HepG2 (cell line): ENCODE measurements at regions not wholly inside any gene's neighbourhood (a gene's known extent, or its start where the extent isn't known, plus 50 kb on each side); places are given as distances from the start of the nearest gene placed in this dataset.

ENCODE experiments used
- ATAC-seq: fragments of 200-7000 bp; cut with Tn5 transposase; 3 replicates; pipeline ENCODE4 v1.9.1; 2020; ENCODE audit warnings: mild to moderate bottlenecking, moderate library complexity
- BruUV-seq: library from RNA; stranded (reverse); fragments of 400-500 nt; replicated peaks from 2 replicates; lab custom pipeline; 2021; lab: Mats Ljungman, UMichigan
- CTCF ChIA-PET: fragments of 300-600 bp; formaldehyde crosslinking; extraction: SDS; loops from one replicate; lab custom pipeline; 2021; ENCODE audit warnings: low total read pairs, inconsistent platforms, low intra/inter-chr PET ratio; lab: Yijun Ruan, JAX
- POLR2A ChIA-PET: fragments of 350-600 bp; sonication (Branson Sonifier 250); formaldehyde crosslinking; loops from one replicate; lab custom pipeline; 2020; ENCODE audit warnings: antibody characterized with exemption, inconsistent platforms; lab: Yijun Ruan, JAX
- DNase-seq: peaks from one replicate; pipeline ENCODE4 v3.0.0-alpha.2; 2015; ENCODE audit warnings: low spot score
- FAIRE-seq: peaks from 3 replicates; lab custom pipeline; 2011; peaks lifted over from hg19 to GRCh38; lab: Jason Lieb, UNC
- H2AFZ ChIP-seq: one replicate; pipeline ENCODE4 v1.6.1; 2011; ENCODE audit warnings: low read length, inconsistent platforms
- H3K27ac ChIP-seq: fragments of 300-600 bp; 3 replicates; pipeline ENCODE4 v1.8.0; 2011; ENCODE audit warnings: mixed run types, mild to moderate bottlenecking, mixed read lengths, low read length, inconsistent platforms; ENCODE audit not compliant: insufficient read depth; ENCODE audit errors: extremely low read length
- H3K27me3 ChIP-seq, 2 experiments: fragments of 200-600 bp in 1 of 2; 2 replicates in 1 of 2; 3 replicates in 1 of 2; pipeline versions ENCODE4 v1.6.0 to v1.8.0; 2011; ENCODE audit warnings: low read length in 2 of 2, mild to moderate bottlenecking in 2 of 2, moderate library complexity in 2 of 2, inconsistent platforms in 1 of 2; ENCODE audit not compliant: insufficient read depth in 2 of 2, control insufficient read depth in 1 of 2
- H3K36me3 ChIP-seq, 2 experiments: fragments of 200-600 bp in 1 of 2; replicated peaks in 1 of 2; 2 replicates in 1 of 2; 3 replicates in 1 of 2; pipeline versions ENCODE4 v1.5.1 to v1.8.0; 2011; ENCODE audit warnings: low read length in 2 of 2, inconsistent platforms in 1 of 2; ENCODE audit not compliant: insufficient read depth in 2 of 2, control insufficient read depth in 1 of 2
- H3K4me1 ChIP-seq: 2 replicates; pipeline ENCODE4 v1.5.1; 2012; ENCODE audit warnings: low read length, inconsistent platforms; ENCODE audit not compliant: insufficient read depth
- H3K4me2 ChIP-seq: 2 replicates; pipeline ENCODE4 v1.6.0; 2011; ENCODE audit warnings: low read depth, low read length, inconsistent platforms
- H3K4me3 ChIP-seq, 3 experiments: fragments of 200-600 bp in 1 of 3; sonication (generic), shearing (Covaris generic) in 1 of 3; replicated peaks in 1 of 3; 2 replicates each; pipeline ENCODE4 v1.5.1; 2011 to 2016; ENCODE audit warnings: low read length in 3 of 3, inconsistent platforms in 2 of 3, low read depth in 2 of 3, mild to moderate bottlenecking in 2 of 3, control low read depth in 1 of 3, mixed read lengths in 1 of 3; ENCODE audit not compliant: insufficient read depth in 1 of 3
- H3K79me2 ChIP-seq: one replicate; pipeline ENCODE4 v1.6.1; 2011; ENCODE audit warnings: low read length, inconsistent platforms; ENCODE audit not compliant: insufficient read depth
- H3K9ac ChIP-seq: 2 replicates; pipeline ENCODE4 v1.6.0; 2011; ENCODE audit warnings: mild to moderate bottlenecking, low read depth, low read length, inconsistent platforms; ENCODE audit not compliant: insufficient read depth
- H3K9me3 ChIP-seq: 2 replicates; pipeline ENCODE4 v1.5.1; 2012; ENCODE audit warnings: mild to moderate bottlenecking, low read length
- H4K20me1 ChIP-seq: 2 replicates; pipeline ENCODE4 v1.6.0; 2011; ENCODE audit warnings: inconsistent platforms, mild to moderate bottlenecking, low read length, moderate library complexity; ENCODE audit not compliant: insufficient read depth
- GATA4 ChIP-seq: sonication (generic); IDR thresholded peaks from 2 replicates; pipeline ENCODE4 v1.6.1; 2016; ENCODE audit warnings: antibody characterized with exemption, low read depth, borderline replicate concordance
- HIVEP1 ChIP-seq: sonication (generic); formaldehyde crosslinking; IDR thresholded peaks from 2 replicates; pipeline ENCODE4 v1.4.0; 2020; ENCODE audit warnings: mild to moderate bottlenecking, missing genetic modification reagents
- ISL2 ChIP-seq: sonication (generic); formaldehyde crosslinking; IDR thresholded peaks from 2 replicates; pipeline ENCODE4 v1.5.0; 2020; ENCODE audit warnings: missing genetic modification reagents
- KDM3A ChIP-seq: IDR thresholded peaks from 2 replicates; pipeline ENCODE4 v1.6.1; 2018; ENCODE audit warnings: low read depth, missing compliant biosample characterization
- MXI1 ChIP-seq: IDR thresholded peaks from 3 replicates; pipeline ENCODE4 v1.6.1; 2012; ENCODE audit warnings: low read depth, low read length, inconsistent platforms, borderline replicate concordance
- PAWR ChIP-seq: sonication (generic); formaldehyde crosslinking; IDR thresholded peaks from 2 replicates; pipeline ENCODE4 v1.4.0; 2020; ENCODE audit warnings: missing genetic modification reagents, mild to moderate bottlenecking, borderline replicate concordance
- PBX3 ChIP-seq: sonication (generic); formaldehyde crosslinking; IDR thresholded peaks from 2 replicates; pipeline ENCODE4 v1.8.1; 2023; ENCODE audit warnings: missing genetic modification reagents, inconsistent platforms, borderline replicate concordance
- POLR2AphosphoS5 ChIP-seq: IDR thresholded peaks from 2 replicates; pipeline ENCODE4 v1.6.1; 2012; ENCODE audit warnings: low read depth, low read length
- PPARG ChIP-seq: conservative IDR thresholded peaks from 2 replicates; pipeline ENCODE4 v1.6.1; 2016; ENCODE audit warnings: missing biosample characterization, missing genetic modification reagents
- SIN3B ChIP-seq: fragments of 150-350 bp; IDR thresholded peaks from 2 replicates; pipeline ENCODE4 v1.6.1; 2014; ENCODE audit warnings: low read length
- SMARCE1 ChIP-seq: fragments of 450-650 bp; IDR thresholded peaks from 2 replicates; pipeline ENCODE4 v1.6.1; 2017; ENCODE audit warnings: borderline replicate concordance
- TBP ChIP-seq: sonication (generic); formaldehyde crosslinking; IDR thresholded peaks from 2 replicates; pipeline ENCODE4 v1.5.0; 2020; ENCODE audit warnings: missing genetic modification reagents
- ZBTB14 ChIP-seq: sonication (generic); formaldehyde crosslinking; IDR thresholded peaks from 2 replicates; pipeline ENCODE4 v1.4.0; 2020; ENCODE audit warnings: missing genetic modification reagents
- ZFAT ChIP-seq: sonication (generic); formaldehyde crosslinking; conservative IDR thresholded peaks from 2 replicates; pipeline ENCODE4 v1.8.1; 2023; ENCODE audit warnings: missing genetic modification reagents, inconsistent platforms
- ZMYM4 ChIP-seq: sonication (generic); formaldehyde crosslinking; IDR thresholded peaks from 2 replicates; pipeline ENCODE4 v1.8.1; 2023; ENCODE audit warnings: mild to moderate bottlenecking, missing genetic modification reagents
- ZNF180 ChIP-seq: sonication (generic); formaldehyde crosslinking; IDR thresholded peaks from 2 replicates; pipeline ENCODE4 v1.4.0; 2020; ENCODE audit warnings: low read depth, missing genetic modification reagents, borderline replicate concordance
- ZNF264 ChIP-seq: sonication (generic); formaldehyde crosslinking; IDR thresholded peaks from 2 replicates; pipeline ENCODE4 v1.4.0; 2020; ENCODE audit warnings: missing genetic modification reagents
- ZNF296 ChIP-seq: sonication (generic); formaldehyde crosslinking; conservative IDR thresholded peaks from 2 replicates; pipeline ENCODE4 v1.5.0; 2020; ENCODE audit warnings: mild to moderate bottlenecking, missing genetic modification reagents
- ZNF34 ChIP-seq: sonication (generic); formaldehyde crosslinking; IDR thresholded peaks from 2 replicates; pipeline ENCODE4 v1.4.0; 2020; ENCODE audit warnings: mild to moderate bottlenecking, missing genetic modification reagents, borderline replicate concordance
- ZNF572 ChIP-seq: sonication (generic); formaldehyde crosslinking; IDR thresholded peaks from 2 replicates; pipeline ENCODE4 v1.5.1; 2020; ENCODE audit warnings: mild to moderate bottlenecking, missing genetic modification reagents
- WGBS: methylation state at CpG from one replicate; pipeline ENCODE4 v1.1.6; 2017; ENCODE audit warnings: low lambda C conversion rate; 5-methylcytosine and 5-hydroxymethylcytosine counted together
- in situ Hi-C: cut with HindIII; loops from 2 replicates; pipeline ENCODE4 v1.10.0; 2017; ENCODE audit warnings: low pct_unique_long_range_greater_than_20kb; ENCODE audit not compliant: extremely low pct_ligation_motif_present
- intact Hi-C: fragments of 100-400 bp; cut with micrococcal nuclease; formaldehyde crosslinking; loops from one replicate; pipeline ENCODE4 v1.10.0; 2022; ENCODE audit not compliant: unreplicated experiment

- no peak for TF ChIP-seq GATA4
- no peak for TF ChIP-seq PBX3 (CRISPR knock-in tag)
- no peak for TF ChIP-seq PAWR
- TF ChIP-seq ZNF572 = no peak
- TF ChIP-seq ZNF296 = no peak
- TF ChIP-seq HIVEP1 (CRISPR knock-in tag) = no peak
- TF ChIP-seq ZFAT (CRISPR knock-in tag) = no peak
- no peak for TF ChIP-seq ZNF264 (CRISPR knock-in tag)
- no peak for TF ChIP-seq ZBTB14 (CRISPR knock-in tag)
- TF ChIP-seq SMARCE1 = no peak
- TF ChIP-seq MXI1 = no peak
- TF ChIP-seq SIN3B = no peak
- no peak for TF ChIP-seq POLR2AphosphoS5
- no peak for TF ChIP-seq ZNF34 (CRISPR knock-in tag)
- no peak for TF ChIP-seq ZMYM4 (CRISPR knock-in tag)
- no peak for TF ChIP-seq PPARG (CRISPR knock-in tag)
- no peak for TF ChIP-seq ISL2 (CRISPR knock-in tag)
- no peak for TF ChIP-seq TBP (CRISPR knock-in tag)
- no peak for TF ChIP-seq KDM3A (CRISPR knock-in tag)
- TF ChIP-seq ZNF180 = no peak
- CTCF ChIA-PET = interaction anchor here (1.5 kb wide), 1 partner anchor 493 kb away, joined by 4 read pairs; no protein-coding TSS in a partner anchor
- H3K9me3 ChIP-seq = no peaks in the 10 kb centered on the region
- H3K79me2 ChIP-seq = no peaks in the 10 kb centered on the region
- 36% methylated on average over 11 of the region's 15 CpGs for WGBS
- no peak overlapping the region for H3K4me2 ChIP-seq
- BruUV-seq = no TSS peak
- H3K36me3 ChIP-seq = no peaks in the 10 kb centered on the region
- intact Hi-C loops = no loop called here
- POLR2A ChIA-PET = no interaction called here
- no peak overlapping the region for H3K27ac ChIP-seq
- H3K9ac ChIP-seq = no peak overlapping the region
- H2AFZ ChIP-seq = no peak overlapping the region
- ATAC-seq (no peak), FAIRE-seq (no peak), DNase-seq (no peak)
- H3K4me3 ChIP-seq = no peak overlapping the region
- no peaks in the 10 kb centered on the region for H4K20me1 ChIP-seq
- in situ Hi-C loops = loop anchor here (5.0 kb wide), 1 partner anchor 489 kb away; the partner anchor contains the start of gene FOXC2
- H3K27me3 ChIP-seq = peaks cover 3 to 36% of the 10 kb centered on the region in 2 experiments; a peak in 3 of 5 replicates
- no peaks in the 10 kb centered on the region for H3K4me1 ChIP-seq
Observed at GRCh38 chr16:87056551-87056950, 260.6 kb downstream of the C16orf95 start.
